SK-N-MC (cell line): ENCODE measurements at regions not wholly inside any gene's neighbourhood (a gene's known extent, or its start where the extent isn't known, plus 50 kb on each side); places are given as distances from the start of the nearest gene placed in this dataset.

Experiments
- DNase-seq: peaks from one replicate; pipeline ENCODE4 v3.0.0-alpha.2; 2011; ENCODE audit warnings: low read depth, low spot score
- H3K27ac ChIP-seq: fragments of 200-600 bp; sonication (generic); 2 replicates; pipeline ENCODE4 v1.5.1; 2016; ENCODE audit warnings: mixed run types
- H3K36me3 ChIP-seq: fragments of 200-600 bp; sonication (generic); 2 replicates; pipeline ENCODE4 v1.6.1; 2017; ENCODE audit warnings: antibody characterized with exemption, low read length, mixed read lengths; ENCODE audit not compliant: insufficient read depth
- H3K4me3 ChIP-seq: fragments of 200-600 bp; sonication (generic); 2 replicates; pipeline ENCODE4 v1.5.1; 2016
- H3K9ac ChIP-seq: fragments of 200-600 bp; sonication (generic); 2 replicates; pipeline ENCODE4 v1.8.0; 2017; ENCODE audit warnings: mixed run types, mixed read lengths; ENCODE audit not compliant: insufficient read length
- H3K9me3 ChIP-seq: fragments of 200-600 bp; sonication (generic); 2 replicates; pipeline ENCODE4 v1.6.1; 2017; ENCODE audit warnings: low read depth, mild to moderate bottlenecking, antibody characterized with exemption, low read length, moderate library complexity, mixed read lengths
- EZH2 ChIP-seq: fragments of 200-600 bp; sonication (generic); IDR thresholded peaks from one replicate; pipeline ENCODE4 v1.6.1; 2017; ENCODE audit warnings: antibody characterized with exemption
- FOXP2 ChIP-seq: optimal IDR thresholded peaks from 2 replicates; pipeline ENCODE3; 2011; ENCODE audit warnings: mild to moderate bottlenecking, moderate library complexity; ENCODE audit not compliant: insufficient read depth; ENCODE audit errors: extremely low read length, control extremely low read depth
- POLR2AphosphoS5 ChIP-seq: IDR thresholded peaks from 2 replicates; pipeline ENCODE4 v1.6.1; 2012; ENCODE audit warnings: mild to moderate bottlenecking, low read depth, low read length, borderline replicate concordance

GRCh38 chr7:42672339-42672999, 239.4 kb downstream of the C7orf25 start:
- Histone ChIP-seq H3K4me3 (no peak overlapping the region), H3K36me3 (no peaks in the 10 kb centered on the region), H3K9ac (no peak overlapping the region), H3K27ac (no peak overlapping the region), H3K9me3 (no peaks in the 10 kb centered on the region)
- DNase-seq: no peak
- TF ChIP-seq EZH2: no peak
- no peak for TF ChIP-seq POLR2AphosphoS5

GRCh38 chr7:42671627-42672026, 240.2 kb downstream of the C7orf25 start:
- TF ChIP-seq FOXP2 (no peak), POLR2AphosphoS5 (no peak), EZH2 (no peak)
- Histone ChIP-seq H3K36me3 (no peaks in the 10 kb centered on the region), H3K27ac (no peak overlapping the region), H3K9ac (no peak overlapping the region), H3K4me3 (no peak overlapping the region), H3K9me3 (no peaks in the 10 kb centered on the region)
- no peak for DNase-seq

DNA sequence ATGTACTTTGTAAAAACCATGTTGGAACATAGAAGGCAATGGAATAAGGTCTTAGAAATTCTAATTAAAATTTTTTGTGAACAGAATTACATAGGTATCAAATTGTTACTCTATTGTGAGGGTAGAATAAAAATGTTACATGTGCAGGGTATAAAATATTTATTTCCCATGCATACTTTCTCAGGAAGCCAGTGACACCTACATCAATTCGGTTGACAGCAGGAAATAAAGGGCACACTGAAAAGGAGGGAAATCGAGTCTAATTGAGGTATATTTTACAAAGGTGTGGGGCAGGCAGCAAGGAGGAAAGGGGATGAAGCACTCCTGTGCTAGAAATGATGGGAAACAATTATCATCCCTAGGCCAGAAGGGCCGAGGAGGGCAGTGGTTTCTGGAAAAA, 244.9 kb downstream of the C7orf25 start:
- H3K9ac ChIP-seq: no peak overlapping the region
- TF ChIP-seq POLR2AphosphoS5: no peak
- no peak for TF ChIP-seq FOXP2
- TF ChIP-seq EZH2: no peak
- H3K36me3 ChIP-seq: no peaks in the 10 kb centered on the region
- no peak overlapping the region for H3K27ac ChIP-seq
- no peaks in the 10 kb centered on the region for H3K9me3 ChIP-seq
- no peak overlapping the region for H3K4me3 ChIP-seq
- no peak for DNase-seq

DNA sequence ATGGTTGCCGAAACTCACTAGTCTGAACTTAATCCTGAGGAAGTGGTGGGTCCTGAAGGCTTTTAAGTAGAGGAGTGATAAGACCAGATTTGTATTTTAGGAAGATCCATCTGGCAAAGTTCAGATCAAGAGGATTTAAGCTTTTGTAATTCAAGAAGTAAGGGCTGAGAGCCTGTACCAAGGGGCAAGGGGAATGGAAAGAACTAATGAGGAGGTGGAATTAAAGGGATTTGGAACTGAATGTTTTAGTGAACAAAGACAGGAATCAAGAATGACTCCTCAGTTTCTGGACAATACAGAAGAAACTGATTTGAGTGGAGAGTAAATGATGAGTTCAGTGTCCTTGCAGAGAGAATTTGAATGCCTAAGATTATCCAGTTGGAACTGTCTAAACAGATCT, 249.0 kb downstream of the C7orf25 start:
- H3K9ac ChIP-seq: no peak overlapping the region
- TF ChIP-seq EZH2 (no peak), POLR2AphosphoS5 (no peak), FOXP2 (no peak)
- H3K4me3 ChIP-seq: no peak overlapping the region
- no peaks in the 10 kb centered on the region for H3K9me3 ChIP-seq
- H3K36me3 ChIP-seq: no peaks in the 10 kb centered on the region
- no peak for DNase-seq
- H3K27ac ChIP-seq: no peak overlapping the region

DNA sequence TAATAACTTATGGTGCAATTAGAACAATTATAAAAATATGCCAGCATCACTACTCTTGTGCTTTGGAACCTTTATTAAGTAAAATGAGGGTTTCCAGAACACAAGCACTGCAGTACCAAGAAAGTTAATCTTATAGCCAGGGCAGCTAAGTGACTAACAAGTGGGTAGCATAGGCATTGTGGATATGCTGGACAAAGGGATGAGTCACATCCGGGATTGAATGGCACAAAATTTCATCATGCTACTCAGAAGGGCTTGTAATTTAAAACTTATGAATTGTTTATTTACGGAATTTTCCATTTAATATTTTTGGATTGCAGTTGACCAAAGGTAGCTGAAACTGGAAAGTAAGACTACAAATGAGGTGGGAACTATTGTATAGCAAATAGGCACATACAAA, 250.6 kb downstream of the C7orf25 start:
- no peaks in the 10 kb centered on the region for H3K36me3 ChIP-seq
- no peak for DNase-seq
- H3K27ac ChIP-seq: no peak overlapping the region
- no peak overlapping the region for H3K9ac ChIP-seq
- TF ChIP-seq EZH2: no peak
- TF ChIP-seq FOXP2: no peak
- TF ChIP-seq POLR2AphosphoS5: no peak
- H3K9me3 ChIP-seq: no peaks in the 10 kb centered on the region
- H3K4me3 ChIP-seq: no peak overlapping the region

DNA sequence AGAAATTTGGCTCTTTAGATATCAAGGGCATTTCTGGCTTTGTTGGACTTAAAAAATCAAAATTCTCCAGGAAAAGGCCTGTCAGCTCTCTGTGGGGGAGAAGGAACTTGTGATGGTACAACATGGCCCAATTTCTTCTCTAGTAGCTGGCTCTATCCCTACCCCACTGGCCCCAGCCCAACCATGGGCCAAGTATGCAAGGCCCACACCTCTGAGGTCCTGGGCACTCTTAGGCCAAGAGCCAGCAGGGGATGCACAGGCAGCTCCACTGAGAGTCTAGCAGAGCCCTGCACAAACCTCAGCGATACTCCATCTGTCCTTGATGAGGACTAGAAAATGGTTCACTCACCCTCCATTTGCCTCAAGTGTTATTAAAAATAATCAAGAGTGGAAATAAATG, 261.2 kb downstream of the C7orf25 start:
- H3K9ac ChIP-seq: no peak overlapping the region
- no peaks in the 10 kb centered on the region for H3K9me3 ChIP-seq
- no peak overlapping the region for H3K4me3 ChIP-seq
- no peaks in the 10 kb centered on the region for H3K36me3 ChIP-seq
- no peak for TF ChIP-seq EZH2
- TF ChIP-seq FOXP2: no peak
- no peak for TF ChIP-seq POLR2AphosphoS5
- DNase-seq: no peak
- no peak overlapping the region for H3K27ac ChIP-seq

GRCh38 chr7:42650171-42650570, 261.7 kb downstream of the C7orf25 start:
- TF ChIP-seq POLR2AphosphoS5 (no peak), FOXP2 (no peak), EZH2 (no peak)
- H3K9me3 ChIP-seq: no peaks in the 10 kb centered on the region
- H3K27ac ChIP-seq: no peak overlapping the region
- no peak overlapping the region for H3K9ac ChIP-seq
- no peak for DNase-seq
- H3K4me3 ChIP-seq: no peak overlapping the region
- H3K36me3 ChIP-seq: no peaks in the 10 kb centered on the region

- no peak for TF ChIP-seq FOXP2
- no peak for TF ChIP-seq EZH2
- no peak for TF ChIP-seq POLR2AphosphoS5
- Histone ChIP-seq H3K4me3 (no peak overlapping the region), H3K27ac (no peak overlapping the region), H3K36me3 (no peaks in the 10 kb centered on the region), H3K9ac (no peak overlapping the region), H3K9me3 (no peaks in the 10 kb centered on the region)
- no peak for DNase-seq
Observed at GRCh38 chr7:42645906-42646305, 266.0 kb downstream of the C7orf25 start.

DNA sequence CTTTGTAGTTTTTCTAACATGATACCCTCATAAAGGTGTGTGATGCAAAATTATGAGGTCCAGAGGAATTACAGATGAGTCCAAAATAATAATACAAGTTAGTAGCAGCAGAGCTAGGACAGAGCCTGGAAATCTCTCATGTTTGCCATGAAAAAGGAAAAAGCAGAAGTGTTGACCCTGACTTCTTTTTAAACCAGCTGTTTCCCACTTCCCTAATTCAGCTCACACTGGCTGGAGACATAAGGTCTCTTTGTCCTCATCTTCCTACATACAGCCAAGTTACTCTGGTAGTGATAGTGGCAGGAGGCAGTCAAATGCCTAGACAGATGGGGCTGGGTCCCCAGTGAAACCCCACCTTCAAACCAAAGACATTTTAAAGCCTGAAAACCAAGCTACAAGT, 269.2 kb downstream of the C7orf25 start:
- H3K4me3 ChIP-seq: no peak overlapping the region
- no peak for DNase-seq
- TF ChIP-seq FOXP2: no peak
- TF ChIP-seq EZH2: no peak
- TF ChIP-seq POLR2AphosphoS5: no peak
- no peak overlapping the region for H3K9ac ChIP-seq
- no peaks in the 10 kb centered on the region for H3K9me3 ChIP-seq
- H3K36me3 ChIP-seq: no peaks in the 10 kb centered on the region
- no peak overlapping the region for H3K27ac ChIP-seq
